ENCODE measurements at regions not wholly inside any gene's neighbourhood (a gene's known extent, or its start where the extent isn't known, plus 50 kb on each side); places are given as distances from the start of the nearest gene placed in this dataset.

GRCh38 chr6:4268171-4268570 is 132.8 kb upstream of the ECI2 start:
- Histone ChIP-seq H3K4me3 (ENCODE audit: control insufficient read depth in 1 of 7, extremely low read depth in 1 of 7, insufficient read depth in 4 of 7, low read depth in 2 of 7, low read length in 6 of 7) (no peak overlapping the region), H3K27me3 (replicated peaks in 2 of 5; ENCODE audit: control insufficient read depth in 4 of 5, insufficient read depth in 5 of 5, low read length in 4 of 5) (no peaks in the 10 kb centered on the region), H3K9me3 (ENCODE audit: control extremely low read depth in 1 of 5, control insufficient read depth in 4 of 5, insufficient read depth in 2 of 5, low read depth in 1 of 5, low read length in 4 of 5) (no peaks in the 10 kb centered on the region), H3K4me1 (ENCODE audit: control extremely low read depth in 1 of 4, control insufficient read depth in 4 of 4, insufficient read depth in 4 of 4, low read length in 3 of 4) (no peaks in the 10 kb centered on the region), H3K36me3 (ENCODE audit: control insufficient read depth in 4 of 4, insufficient read depth in 4 of 4, low read length in 3 of 4) (no peaks in the 10 kb centered on the region), H3K27ac (ENCODE audit: insufficient read depth in 1 of 2, low read depth in 1 of 2, low read length in 2 of 2, poor library complexity in 1 of 2, severe bottlenecking in 2 of 2) (no peak overlapping the region)
- no peak for DNase-seq
- POLR2A ChIA-PET = no interaction called here
- CTCF ChIA-PET = no interaction called here
- 100% methylated on average over 2 of the region's 2 CpGs for WGBS (ENCODE audit: insufficient coverage)

DNA sequence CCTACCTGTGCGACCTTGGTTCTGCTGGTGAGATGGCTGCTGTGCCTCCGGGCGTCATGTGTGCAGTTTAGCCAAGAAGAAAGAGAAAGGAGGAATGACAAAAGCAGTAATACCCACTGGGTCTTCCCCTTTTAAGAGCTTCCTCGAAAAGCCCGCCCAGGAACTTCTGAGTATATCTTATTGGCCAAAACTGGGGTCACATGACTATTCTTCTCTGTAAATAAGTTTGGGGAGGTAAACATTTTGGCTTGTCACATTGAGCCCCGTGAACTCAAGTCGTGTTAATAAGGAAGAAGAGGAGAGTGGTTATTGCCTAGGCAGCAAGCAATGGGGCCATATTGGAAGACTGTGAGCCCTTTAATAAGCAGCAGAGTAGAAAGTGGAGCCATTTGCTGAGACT is 130.4 kb upstream of the ECI2 start:
- Histone ChIP-seq H3K4me3 (ENCODE audit: control insufficient read depth in 1 of 7, extremely low read depth in 1 of 7, insufficient read depth in 4 of 7, low read depth in 2 of 7, low read length in 6 of 7) (no peak overlapping the region), H3K9me3 (ENCODE audit: control extremely low read depth in 1 of 5, control insufficient read depth in 4 of 5, insufficient read depth in 2 of 5, low read depth in 1 of 5, low read length in 4 of 5) (no peaks in the 10 kb centered on the region), H3K27me3 (replicated peaks in 2 of 5; ENCODE audit: control insufficient read depth in 4 of 5, insufficient read depth in 5 of 5, low read length in 4 of 5) (no peaks in the 10 kb centered on the region), H3K4me1 (ENCODE audit: control extremely low read depth in 1 of 4, control insufficient read depth in 4 of 4, insufficient read depth in 4 of 4, low read length in 3 of 4) (no peaks in the 10 kb centered on the region), H3K36me3 (ENCODE audit: control insufficient read depth in 4 of 4, insufficient read depth in 4 of 4, low read length in 3 of 4) (no peaks in the 10 kb centered on the region), H3K27ac (ENCODE audit: insufficient read depth in 1 of 2, low read depth in 1 of 2, low read length in 2 of 2, poor library complexity in 1 of 2, severe bottlenecking in 2 of 2) (no peak overlapping the region)
- WGBS (ENCODE audit: insufficient coverage) = 100% methylated on average over 6 of the region's 7 CpGs
- DNase-seq = no peak
- CTCF ChIA-PET = no interaction called here
- POLR2A ChIA-PET = no interaction called here

GRCh38 chr6:4264601-4265000 is 129.2 kb upstream of the ECI2 start:
- DNase-seq = no peak

DNA sequence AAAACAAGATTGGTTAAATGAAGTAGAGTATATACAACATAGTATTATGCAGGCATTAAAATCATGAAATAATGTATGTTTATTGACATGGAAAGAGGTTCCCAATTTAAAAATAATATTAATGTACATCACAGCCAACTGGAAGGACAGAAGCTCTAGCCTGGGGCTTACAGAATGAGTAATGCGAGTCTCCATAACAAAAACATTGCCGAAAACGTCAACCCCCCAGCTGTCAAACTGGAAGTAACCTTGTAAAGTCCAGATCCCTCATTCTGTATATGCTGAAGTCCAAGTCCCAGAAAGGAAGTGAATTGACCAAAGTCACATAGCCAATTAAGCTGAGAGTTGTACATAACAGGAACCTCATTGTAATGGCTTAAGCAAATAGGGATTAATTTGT is 128.7 kb upstream of the ECI2 start:
- WGBS (ENCODE audit: insufficient coverage) = 93% methylated on average over 3 of the region's 3 CpGs
- no peaks in the 10 kb centered on the region for H3K27me3 ChIP-seq (replicated peaks in 2 of 5; ENCODE audit: control insufficient read depth in 4 of 5, insufficient read depth in 5 of 5, low read length in 4 of 5)
- CTCF ChIA-PET = interaction anchor here (1.5 kb wide), 1 partner anchor 25 kb away, joined by 3 read pairs; no protein-coding TSS in a partner anchor
- H3K4me3 ChIP-seq (ENCODE audit: control insufficient read depth in 1 of 7, extremely low read depth in 1 of 7, insufficient read depth in 4 of 7, low read depth in 2 of 7, low read length in 6 of 7) = no peak overlapping the region
- H3K9me3 ChIP-seq (ENCODE audit: control extremely low read depth in 1 of 5, control insufficient read depth in 4 of 5, insufficient read depth in 2 of 5, low read depth in 1 of 5, low read length in 4 of 5) = no peaks in the 10 kb centered on the region
- H3K4me1 ChIP-seq (ENCODE audit: control extremely low read depth in 1 of 4, control insufficient read depth in 4 of 4, insufficient read depth in 4 of 4, low read length in 3 of 4) = no peaks in the 10 kb centered on the region
- DNase-seq = no peak
- no peak overlapping the region for H3K27ac ChIP-seq (ENCODE audit: insufficient read depth in 1 of 2, low read depth in 1 of 2, low read length in 2 of 2, poor library complexity in 1 of 2, severe bottlenecking in 2 of 2)
- no peaks in the 10 kb centered on the region for H3K36me3 ChIP-seq (ENCODE audit: control insufficient read depth in 4 of 4, insufficient read depth in 4 of 4, low read length in 3 of 4)
- POLR2A ChIA-PET = no interaction called here

More at GRCh38 chr6:4264601-4265000, 129.2 kb upstream of the ECI2 start:
- H3K36me3 ChIP-seq (ENCODE audit: control insufficient read depth in 4 of 4, insufficient read depth in 4 of 4, low read length in 3 of 4) = no peaks in the 10 kb centered on the region
- H3K4me1 ChIP-seq (ENCODE audit: control extremely low read depth in 1 of 4, control insufficient read depth in 4 of 4, insufficient read depth in 4 of 4, low read length in 3 of 4) = no peaks in the 10 kb centered on the region
- no peaks in the 10 kb centered on the region for H3K27me3 ChIP-seq (replicated peaks in 2 of 5; ENCODE audit: control insufficient read depth in 4 of 5, insufficient read depth in 5 of 5, low read length in 4 of 5)
- 100% methylated on average over 1 of the region's 1 CpG for WGBS (ENCODE audit: insufficient coverage)
- no peak overlapping the region for H3K27ac ChIP-seq (ENCODE audit: insufficient read depth in 1 of 2, low read depth in 1 of 2, low read length in 2 of 2, poor library complexity in 1 of 2, severe bottlenecking in 2 of 2)
- no peaks in the 10 kb centered on the region for H3K9me3 ChIP-seq (ENCODE audit: control extremely low read depth in 1 of 5, control insufficient read depth in 4 of 5, insufficient read depth in 2 of 5, low read depth in 1 of 5, low read length in 4 of 5)
- no peak overlapping the region for H3K4me3 ChIP-seq (ENCODE audit: control insufficient read depth in 1 of 7, extremely low read depth in 1 of 7, insufficient read depth in 4 of 7, low read depth in 2 of 7, low read length in 6 of 7)
- CTCF ChIA-PET = interaction anchor here (1.5 kb wide), 1 partner anchor 24 kb away, joined by 3 read pairs; no protein-coding TSS in a partner anchor
- POLR2A ChIA-PET = no interaction called here

DNA sequence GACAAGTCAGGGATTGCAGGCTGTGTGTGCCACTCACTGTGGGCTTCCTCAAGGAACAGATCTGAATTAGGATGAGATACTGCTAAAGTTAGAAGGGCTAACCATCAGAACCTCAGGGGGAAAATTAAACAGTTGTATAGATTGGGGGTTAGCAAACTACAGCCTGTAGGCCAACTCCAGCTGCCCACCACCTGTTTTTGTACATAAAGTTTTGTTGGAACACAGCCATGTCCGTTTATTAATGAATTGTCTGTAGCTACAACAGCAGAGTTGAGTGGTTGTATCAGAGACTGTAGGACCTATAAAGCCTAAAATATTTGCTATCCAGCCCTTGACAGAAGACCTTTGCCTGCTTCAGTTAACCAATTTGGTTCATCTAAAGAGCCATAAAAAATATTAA is 127.2 kb upstream of the ECI2 start:
- no peaks in the 10 kb centered on the region for H3K9me3 ChIP-seq (ENCODE audit: control extremely low read depth in 1 of 5, control insufficient read depth in 4 of 5, insufficient read depth in 2 of 5, low read depth in 1 of 5, low read length in 4 of 5)
- H3K36me3 ChIP-seq (ENCODE audit: control insufficient read depth in 4 of 4, insufficient read depth in 4 of 4, low read length in 3 of 4) = no peaks in the 10 kb centered on the region
- no peak overlapping the region for H3K27ac ChIP-seq (ENCODE audit: insufficient read depth in 1 of 2, low read depth in 1 of 2, low read length in 2 of 2, poor library complexity in 1 of 2, severe bottlenecking in 2 of 2)
- ChIA-PET CTCF (no interaction called here), POLR2A (no interaction called here)
- H3K4me3 ChIP-seq (ENCODE audit: control insufficient read depth in 1 of 7, extremely low read depth in 1 of 7, insufficient read depth in 4 of 7, low read depth in 2 of 7, low read length in 6 of 7) = no peak overlapping the region
- H3K27me3 ChIP-seq (replicated peaks in 2 of 5; ENCODE audit: control insufficient read depth in 4 of 5, insufficient read depth in 5 of 5, low read length in 4 of 5) = no peaks in the 10 kb centered on the region
- no peak for DNase-seq
- no peaks in the 10 kb centered on the region for H3K4me1 ChIP-seq (ENCODE audit: control extremely low read depth in 1 of 4, control insufficient read depth in 4 of 4, insufficient read depth in 4 of 4, low read length in 3 of 4)
- 100% methylated on average over 1 of the region's 1 CpG for WGBS (ENCODE audit: insufficient coverage)

DNA sequence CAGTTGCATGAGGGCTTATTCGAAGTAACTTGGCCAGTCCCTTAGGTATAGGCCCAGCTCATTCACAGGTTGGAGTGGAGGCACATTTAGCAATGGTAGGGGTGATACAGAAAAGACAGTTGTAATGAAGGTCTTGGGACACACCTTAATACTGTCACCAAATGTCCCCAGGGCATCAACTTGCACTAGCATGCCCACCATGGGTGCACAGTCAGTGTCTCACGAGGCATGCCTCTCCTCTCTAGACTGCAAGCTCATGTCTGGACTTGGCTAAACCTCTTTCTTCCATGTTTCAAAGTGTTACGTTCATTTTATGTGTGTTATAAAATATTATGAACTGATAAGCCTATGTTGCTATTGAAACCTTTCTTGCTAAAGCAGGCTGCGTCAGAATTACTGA is 124.0 kb upstream of the ECI2 start:
- Histone ChIP-seq H3K36me3 (ENCODE audit: control insufficient read depth in 4 of 4, insufficient read depth in 4 of 4, low read length in 3 of 4) (no peaks in the 10 kb centered on the region), H3K4me1 (ENCODE audit: control extremely low read depth in 1 of 4, control insufficient read depth in 4 of 4, insufficient read depth in 4 of 4, low read length in 3 of 4) (no peaks in the 10 kb centered on the region), H3K27me3 (replicated peaks in 2 of 5; ENCODE audit: control insufficient read depth in 4 of 5, insufficient read depth in 5 of 5, low read length in 4 of 5) (no peaks in the 10 kb centered on the region), H3K4me3 (ENCODE audit: control insufficient read depth in 1 of 7, extremely low read depth in 1 of 7, insufficient read depth in 4 of 7, low read depth in 2 of 7, low read length in 6 of 7) (no peak overlapping the region), H3K27ac (ENCODE audit: insufficient read depth in 1 of 2, low read depth in 1 of 2, low read length in 2 of 2, poor library complexity in 1 of 2, severe bottlenecking in 2 of 2) (no peak overlapping the region), H3K9me3 (ENCODE audit: control extremely low read depth in 1 of 5, control insufficient read depth in 4 of 5, insufficient read depth in 2 of 5, low read depth in 1 of 5, low read length in 4 of 5) (no peaks in the 10 kb centered on the region)
- POLR2A ChIA-PET = no interaction called here
- 100% methylated on average over 2 of the region's 4 CpGs for WGBS (ENCODE audit: insufficient coverage)
- DNase-seq = no peak
- CTCF ChIA-PET = no interaction called here

GRCh38 chr6:4258733-4259132 is 123.4 kb upstream of the ECI2 start:
- Histone ChIP-seq H3K27ac (ENCODE audit: insufficient read depth in 1 of 2, low read depth in 1 of 2, low read length in 2 of 2, poor library complexity in 1 of 2, severe bottlenecking in 2 of 2) (no peak overlapping the region), H3K27me3 (replicated peaks in 2 of 5; ENCODE audit: control insufficient read depth in 4 of 5, insufficient read depth in 5 of 5, low read length in 4 of 5) (no peaks in the 10 kb centered on the region), H3K4me1 (ENCODE audit: control extremely low read depth in 1 of 4, control insufficient read depth in 4 of 4, insufficient read depth in 4 of 4, low read length in 3 of 4) (peaks cover 0 to under 1% (median 0%) of the 10 kb centered on the region in 4 experiments), H3K9me3 (ENCODE audit: control extremely low read depth in 1 of 5, control insufficient read depth in 4 of 5, insufficient read depth in 2 of 5, low read depth in 1 of 5, low read length in 4 of 5) (peaks cover 0 to under 1% (median 0%) of the 10 kb centered on the region in 5 experiments), H3K4me3 (ENCODE audit: control insufficient read depth in 1 of 7, extremely low read depth in 1 of 7, insufficient read depth in 4 of 7, low read depth in 2 of 7, low read length in 6 of 7) (no peak overlapping the region), H3K36me3 (ENCODE audit: control insufficient read depth in 4 of 4, insufficient read depth in 4 of 4, low read length in 3 of 4) (no peaks in the 10 kb centered on the region)
- DNase-seq = no peak
- POLR2A ChIA-PET = no interaction called here
- CTCF ChIA-PET = no interaction called here
- 100% methylated on average over 5 of the region's 5 CpGs for WGBS (ENCODE audit: insufficient coverage)
